ENCODE measurements at regions not wholly inside any gene's neighbourhood (a gene's known extent, or its start where the extent isn't known, plus 50 kb on each side); places are given as distances from the start of the nearest gene placed in this dataset.

GRCh38 chr21:20024741-20025140 is 973.5 kb upstream of the NCAM2 start:
- no peaks in the 10 kb centered on the region for H3K4me1 ChIP-seq

GRCh38 chr21:20026543-20026942 is 971.7 kb upstream of the NCAM2 start:
- Histone ChIP-seq H3K9me3 (no peaks in the 10 kb centered on the region), H3K4me3 (no peak overlapping the region), H3K36me3 (no peaks in the 10 kb centered on the region), H3K27me3 (no peaks in the 10 kb centered on the region), H3K4me1 (no peaks in the 10 kb centered on the region), H3K27ac (replicated peaks in 1 of 4) (no peak overlapping the region)
- TF ChIP-seq POLR2A (IDR thresholded peaks at IDR 0.05; ENCODE audit: low read depth) (no peak), POLR2AphosphoS5 (IDR thresholded peaks at IDR 0.05) (no peak), EP300 (IDR thresholded peaks at IDR 0.05) (no peak), CTCF (IDR thresholded peaks at IDR 0.05) (no peak)
- 67% methylated on average over 2 of the region's 2 CpGs for WGBS
- no peak for DNase-seq (ENCODE audit: extremely low spot score)
- intact Hi-C loops (cut with DNase I), result no loop called here

More at GRCh38 chr21:20024741-20025140, 973.5 kb upstream of the NCAM2 start:
- DNase-seq (ENCODE audit: extremely low spot score), result no peak
- Histone ChIP-seq H3K27ac (replicated peaks in 1 of 4) (no peak overlapping the region), H3K36me3 (no peaks in the 10 kb centered on the region), H3K9me3 (no peaks in the 10 kb centered on the region), H3K4me3 (no peak overlapping the region), H3K27me3 (no peaks in the 10 kb centered on the region)
- intact Hi-C loops (cut with DNase I), result no loop called here
- TF ChIP-seq CTCF (IDR thresholded peaks at IDR 0.05), result no peak
- TF ChIP-seq POLR2AphosphoS5 (IDR thresholded peaks at IDR 0.05), result no peak
- no peak for TF ChIP-seq POLR2A (IDR thresholded peaks at IDR 0.05; ENCODE audit: low read depth)
- no peak for TF ChIP-seq EP300 (IDR thresholded peaks at IDR 0.05)
- WGBS, result 90% methylated on average over 7 of the region's 7 CpGs

- no peak for DNase-seq (ENCODE audit: extremely low spot score)
- Histone ChIP-seq H3K9me3 (no peaks in the 10 kb centered on the region), H3K4me3 (no peak overlapping the region), H3K27ac (replicated peaks in 1 of 4) (no peak overlapping the region), H3K36me3 (no peaks in the 10 kb centered on the region), H3K4me1 (no peaks in the 10 kb centered on the region), H3K27me3 (no peaks in the 10 kb centered on the region)
- no peak for TF ChIP-seq EP300 (IDR thresholded peaks at IDR 0.05)
- no peak for TF ChIP-seq POLR2AphosphoS5 (IDR thresholded peaks at IDR 0.05)
- no peak for TF ChIP-seq CTCF (IDR thresholded peaks at IDR 0.05)
- 77% methylated on average over 4 of the region's 4 CpGs for WGBS
- intact Hi-C loops (cut with DNase I), result no loop called here
Observed at GRCh38 chr21:20030390-20030789, 967.8 kb upstream of the NCAM2 start.

GRCh38 chr21:20031807-20032206 is 966.4 kb upstream of the NCAM2 start:
- Histone ChIP-seq H3K36me3 (no peaks in the 10 kb centered on the region), H3K27me3 (no peaks in the 10 kb centered on the region), H3K4me3 (no peak overlapping the region), H3K9me3 (no peaks in the 10 kb centered on the region), H3K4me1 (no peaks in the 10 kb centered on the region), H3K27ac (replicated peaks in 1 of 4) (no peak overlapping the region)
- no peak for DNase-seq (ENCODE audit: extremely low spot score)
- intact Hi-C loops (cut with DNase I), result no loop called here
- WGBS, result no CpG with 5 or more reads among the region's 4 CpGs
- TF ChIP-seq POLR2A (IDR thresholded peaks at IDR 0.05; ENCODE audit: low read depth) (no peak), EP300 (IDR thresholded peaks at IDR 0.05) (no peak), CTCF (IDR thresholded peaks at IDR 0.05) (no peak), POLR2AphosphoS5 (IDR thresholded peaks at IDR 0.05) (no peak)

- no peak overlapping the region for H3K27ac ChIP-seq (replicated peaks in 1 of 4)
- DNase-seq (ENCODE audit: extremely low spot score), result no peak
- H3K36me3 ChIP-seq, result no peaks in the 10 kb centered on the region
- WGBS, result 83% methylated on average over 2 of the region's 2 CpGs
- no peak for TF ChIP-seq EP300 (IDR thresholded peaks at IDR 0.05)
- TF ChIP-seq POLR2A (IDR thresholded peaks at IDR 0.05; ENCODE audit: low read depth), result no peak
- TF ChIP-seq POLR2AphosphoS5 (IDR thresholded peaks at IDR 0.05), result no peak
- no peak for TF ChIP-seq CTCF (IDR thresholded peaks at IDR 0.05)
- H3K27me3 ChIP-seq, result no peaks in the 10 kb centered on the region
- no peak overlapping the region for H3K4me3 ChIP-seq
- intact Hi-C loops (cut with DNase I), result no loop called here
- H3K4me1 ChIP-seq, result no peaks in the 10 kb centered on the region
- H3K9me3 ChIP-seq, result no peaks in the 10 kb centered on the region
Observed at GRCh38 chr21:20040768-20041167, 957.4 kb upstream of the NCAM2 start.
